Panc1 (cell line): ENCODE measurements at regions not wholly inside any gene's neighbourhood (a gene's known extent, or its start where the extent isn't known, plus 50 kb on each side); places are given as distances from the start of the nearest gene placed in this dataset.

ENCODE experiments used
- POLR2AphosphoS5 ChIP-seq: IDR thresholded peaks from 2 replicates; pipeline ENCODE4 v1.6.1; 2012; ENCODE audit warnings: mild to moderate bottlenecking, low read depth, low read length, moderate library complexity
- TF ChIP-seq, protein P1 (sequence below): fragments of 450-650 bp; IDR thresholded peaks from 2 replicates; pipeline ENCODE4 v1.5.1; 2017; ENCODE audit warnings: mild to moderate bottlenecking

DNA sequence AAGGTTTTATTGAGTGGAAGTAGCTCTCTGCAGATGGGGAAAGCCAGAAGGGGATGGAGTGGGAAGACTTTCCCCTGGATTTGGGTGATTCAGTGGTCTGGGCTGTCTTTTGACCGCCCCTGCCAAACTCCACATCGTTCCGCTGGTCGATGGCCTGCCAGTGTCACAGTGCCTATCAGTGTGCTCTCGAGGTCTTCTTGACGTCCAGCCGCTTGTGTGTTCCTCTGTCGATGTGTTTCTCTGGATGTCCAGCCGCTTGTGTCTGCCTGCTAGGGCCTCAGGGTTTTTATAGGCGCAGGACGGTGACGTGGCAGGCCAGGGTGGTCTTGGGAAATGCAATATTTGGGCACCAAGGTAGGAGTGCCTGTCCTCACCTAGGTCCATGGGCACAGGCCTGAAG is 1371.4 kb upstream of the PIK3C3 start:
- TF ChIP-seq, protein P1, sequence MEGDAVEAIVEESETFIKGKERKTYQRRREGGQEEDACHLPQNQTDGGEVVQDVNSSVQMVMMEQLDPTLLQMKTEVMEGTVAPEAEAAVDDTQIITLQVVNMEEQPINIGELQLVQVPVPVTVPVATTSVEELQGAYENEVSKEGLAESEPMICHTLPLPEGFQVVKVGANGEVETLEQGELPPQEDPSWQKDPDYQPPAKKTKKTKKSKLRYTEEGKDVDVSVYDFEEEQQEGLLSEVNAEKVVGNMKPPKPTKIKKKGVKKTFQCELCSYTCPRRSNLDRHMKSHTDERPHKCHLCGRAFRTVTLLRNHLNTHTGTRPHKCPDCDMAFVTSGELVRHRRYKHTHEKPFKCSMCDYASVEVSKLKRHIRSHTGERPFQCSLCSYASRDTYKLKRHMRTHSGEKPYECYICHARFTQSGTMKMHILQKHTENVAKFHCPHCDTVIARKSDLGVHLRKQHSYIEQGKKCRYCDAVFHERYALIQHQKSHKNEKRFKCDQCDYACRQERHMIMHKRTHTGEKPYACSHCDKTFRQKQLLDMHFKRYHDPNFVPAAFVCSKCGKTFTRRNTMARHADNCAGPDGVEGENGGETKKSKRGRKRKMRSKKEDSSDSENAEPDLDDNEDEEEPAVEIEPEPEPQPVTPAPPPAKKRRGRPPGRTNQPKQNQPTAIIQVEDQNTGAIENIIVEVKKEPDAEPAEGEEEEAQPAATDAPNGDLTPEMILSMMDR, result no peak
- no peak for TF ChIP-seq POLR2AphosphoS5
